Activated T-helper 17 cell treated with anti-CD3 and anti-CD28 coated beads, Interleukin-2, amount 50 U/mL, for 72 hours (primary cell): ENCODE measurements at regions not wholly inside any gene's neighbourhood (a gene's known extent, or its start where the extent isn't known, plus 50 kb on each side); places are given as distances from the start of the nearest gene placed in this dataset.

Experiments
- ATAC-seq: fragments of 150-1000 bp; cut with Tn5 transposase; replicated peaks from 2 replicates; pipeline ENCODE4 v1.10.0; 2021; ENCODE audit warnings: mild to moderate bottlenecking, moderate library complexity
- H3K27ac Mint-ChIP-seq: one replicate; pipeline ENCODE4 v1.8.0; 2022; ENCODE audit warnings: mixed read lengths
- H3K27me3 Mint-ChIP-seq: one replicate; pipeline ENCODE4 v1.8.0; 2022; ENCODE audit warnings: mixed read lengths
- H3K36me3 Mint-ChIP-seq: one replicate; pipeline ENCODE4 v1.8.0; 2022; ENCODE audit warnings: low read depth, mild to moderate bottlenecking, mixed read lengths
- H3K4me1 Mint-ChIP-seq: one replicate; pipeline ENCODE4 v1.8.0; 2022; ENCODE audit warnings: mixed read lengths
- H3K4me3 Mint-ChIP-seq: one replicate; pipeline ENCODE4 v1.8.0; 2022; ENCODE audit warnings: mild to moderate bottlenecking, mixed read lengths
- H3K9me3 Mint-ChIP-seq: one replicate; pipeline ENCODE4 v1.8.0; 2022; ENCODE audit warnings: mixed read lengths

- Mint-ChIP-seq H3K27ac (no peak overlapping the region), H3K4me3 (no peak overlapping the region), H3K27me3 (peaks cover 4% of the 10 kb centered on the region), H3K36me3 (no peaks in the 10 kb centered on the region), H3K9me3 (peaks cover 6% of the 10 kb centered on the region), H3K4me1 (no peaks in the 10 kb centered on the region)
- ATAC-seq, result no peak
Measured at GRCh38 chr1:198809247-198809646, 170.4 kb downstream of the PTPRC start.

- Mint-ChIP-seq H3K27ac (no peak overlapping the region), H3K36me3 (no peaks in the 10 kb centered on the region), H3K9me3 (peaks cover 13% of the 10 kb centered on the region), H3K4me3 (no peak overlapping the region), H3K4me1 (no peaks in the 10 kb centered on the region), H3K27me3 (peaks cover 4% of the 10 kb centered on the region)
- no peak for ATAC-seq
Measured at GRCh38 chr1:198811449-198811848, 172.6 kb downstream of the PTPRC start.

- no peaks in the 10 kb centered on the region for H3K27me3 Mint-ChIP-seq
- no peak overlapping the region for H3K4me3 Mint-ChIP-seq
- H3K27ac Mint-ChIP-seq, result no peak overlapping the region
- H3K4me1 Mint-ChIP-seq, result no peaks in the 10 kb centered on the region
- no peaks in the 10 kb centered on the region for H3K9me3 Mint-ChIP-seq
- no peaks in the 10 kb centered on the region for H3K36me3 Mint-ChIP-seq
- no peak for ATAC-seq
Measured at GRCh38 chr1:198823626-198824025, 184.8 kb downstream of the PTPRC start.

- H3K4me3 Mint-ChIP-seq, result no peak overlapping the region
- no peaks in the 10 kb centered on the region for H3K4me1 Mint-ChIP-seq
- no peaks in the 10 kb centered on the region for H3K36me3 Mint-ChIP-seq
- no peaks in the 10 kb centered on the region for H3K27me3 Mint-ChIP-seq
- H3K9me3 Mint-ChIP-seq, result no peaks in the 10 kb centered on the region
- H3K27ac Mint-ChIP-seq, result no peak overlapping the region
- ATAC-seq, result no peak
Measured at GRCh38 chr1:198825254-198825653, 186.4 kb downstream of the PTPRC start.

- no peak overlapping the region for H3K27ac Mint-ChIP-seq
- no peaks in the 10 kb centered on the region for H3K4me1 Mint-ChIP-seq
- H3K9me3 Mint-ChIP-seq, result no peaks in the 10 kb centered on the region
- ATAC-seq, result no peak
- no peaks in the 10 kb centered on the region for H3K27me3 Mint-ChIP-seq
- H3K36me3 Mint-ChIP-seq, result no peaks in the 10 kb centered on the region
- H3K4me3 Mint-ChIP-seq, result no peak overlapping the region
Measured at GRCh38 chr1:198829356-198829755, 190.5 kb downstream of the PTPRC start.

GRCh38 chr1:198829944-198830343, 191.1 kb downstream of the PTPRC start:
- H3K4me1 Mint-ChIP-seq, result no peaks in the 10 kb centered on the region
- H3K4me3 Mint-ChIP-seq, result no peak overlapping the region
- no peak for ATAC-seq
- no peaks in the 10 kb centered on the region for H3K27me3 Mint-ChIP-seq
- no peak overlapping the region for H3K27ac Mint-ChIP-seq
- no peaks in the 10 kb centered on the region for H3K36me3 Mint-ChIP-seq
- H3K9me3 Mint-ChIP-seq, result no peaks in the 10 kb centered on the region

GRCh38 chr1:198830412-198830811, 191.6 kb downstream of the PTPRC start:
- Mint-ChIP-seq H3K27me3 (no peaks in the 10 kb centered on the region), H3K36me3 (no peaks in the 10 kb centered on the region), H3K27ac (no peak overlapping the region), H3K4me3 (no peak overlapping the region), H3K4me1 (no peaks in the 10 kb centered on the region), H3K9me3 (no peaks in the 10 kb centered on the region)
- no peak for ATAC-seq

- no peak overlapping the region for H3K27ac Mint-ChIP-seq
- no peaks in the 10 kb centered on the region for H3K9me3 Mint-ChIP-seq
Measured at GRCh38 chr1:198833706-198834503, 195.1 kb downstream of the PTPRC start.

GRCh38 chr1:198837278-198838021, 198.6 kb downstream of the PTPRC start:
- H3K4me1 Mint-ChIP-seq, result no peaks in the 10 kb centered on the region
- H3K27me3 Mint-ChIP-seq, result no peaks in the 10 kb centered on the region
- H3K9me3 Mint-ChIP-seq, result peaks cover 4% of the 10 kb centered on the region
- H3K4me3 Mint-ChIP-seq, result no peak overlapping the region
- no peak for ATAC-seq
- H3K27ac Mint-ChIP-seq, result no peak overlapping the region
- H3K36me3 Mint-ChIP-seq, result no peaks in the 10 kb centered on the region

More at GRCh38 chr1:198833706-198834503, 195.1 kb downstream of the PTPRC start:
- no peaks in the 10 kb centered on the region for H3K27me3 Mint-ChIP-seq
- no peaks in the 10 kb centered on the region for H3K4me1 Mint-ChIP-seq
- H3K36me3 Mint-ChIP-seq, result no peaks in the 10 kb centered on the region
- no peak overlapping the region for H3K4me3 Mint-ChIP-seq
- ATAC-seq, result no peak

GRCh38 chr1:198838022-198838342, 199.1 kb downstream of the PTPRC start:
- Mint-ChIP-seq H3K27me3 (no peaks in the 10 kb centered on the region), H3K9me3 (peaks cover 4% of the 10 kb centered on the region), H3K4me1 (no peaks in the 10 kb centered on the region), H3K4me3 (no peak overlapping the region), H3K36me3 (no peaks in the 10 kb centered on the region), H3K27ac (no peak overlapping the region)
- no peak for ATAC-seq

GRCh38 chr1:198841477-198841876, 202.6 kb downstream of the PTPRC start:
- H3K4me3 Mint-ChIP-seq, result no peak overlapping the region
- no peaks in the 10 kb centered on the region for H3K4me1 Mint-ChIP-seq
- no peak overlapping the region for H3K27ac Mint-ChIP-seq
- H3K27me3 Mint-ChIP-seq, result no peaks in the 10 kb centered on the region
- H3K9me3 Mint-ChIP-seq, result peaks cover 4% of the 10 kb centered on the region
- ATAC-seq, result no peak
- no peaks in the 10 kb centered on the region for H3K36me3 Mint-ChIP-seq

- H3K4me1 Mint-ChIP-seq, result no peaks in the 10 kb centered on the region
- no peak overlapping the region for H3K4me3 Mint-ChIP-seq
- no peaks in the 10 kb centered on the region for H3K36me3 Mint-ChIP-seq
- no peak for ATAC-seq
- H3K9me3 Mint-ChIP-seq, result peaks cover 4% of the 10 kb centered on the region
- no peak overlapping the region for H3K27ac Mint-ChIP-seq
- no peaks in the 10 kb centered on the region for H3K27me3 Mint-ChIP-seq
Measured at GRCh38 chr1:198842686-198843085, 203.8 kb downstream of the PTPRC start.

GRCh38 chr1:198845271-198845670, 206.4 kb downstream of the PTPRC start:
- no peaks in the 10 kb centered on the region for H3K36me3 Mint-ChIP-seq
- no peak overlapping the region for H3K4me3 Mint-ChIP-seq

GRCh38 chr1:198845851-198846250, 207.0 kb downstream of the PTPRC start:
- Mint-ChIP-seq H3K27ac (no peak overlapping the region), H3K4me3 (no peak overlapping the region), H3K27me3 (no peaks in the 10 kb centered on the region), H3K36me3 (no peaks in the 10 kb centered on the region), H3K9me3 (no peaks in the 10 kb centered on the region), H3K4me1 (no peaks in the 10 kb centered on the region)
- no peak for ATAC-seq

More at GRCh38 chr1:198845271-198845670, 206.4 kb downstream of the PTPRC start:
- Mint-ChIP-seq H3K27ac (no peak overlapping the region), H3K27me3 (no peaks in the 10 kb centered on the region), H3K4me1 (no peaks in the 10 kb centered on the region), H3K9me3 (no peaks in the 10 kb centered on the region)
- no peak for ATAC-seq

GRCh38 chr1:198846556-198846955, 207.7 kb downstream of the PTPRC start:
- Mint-ChIP-seq H3K27ac (no peak overlapping the region), H3K9me3 (no peaks in the 10 kb centered on the region), H3K4me1 (no peaks in the 10 kb centered on the region), H3K4me3 (no peak overlapping the region), H3K27me3 (no peaks in the 10 kb centered on the region), H3K36me3 (no peaks in the 10 kb centered on the region)
- ATAC-seq, result no peak
